ENCODE measurements at regions not wholly inside any gene's neighbourhood (a gene's known extent, or its start where the extent isn't known, plus 50 kb on each side); places are given as distances from the start of the nearest gene placed in this dataset.

DNA sequence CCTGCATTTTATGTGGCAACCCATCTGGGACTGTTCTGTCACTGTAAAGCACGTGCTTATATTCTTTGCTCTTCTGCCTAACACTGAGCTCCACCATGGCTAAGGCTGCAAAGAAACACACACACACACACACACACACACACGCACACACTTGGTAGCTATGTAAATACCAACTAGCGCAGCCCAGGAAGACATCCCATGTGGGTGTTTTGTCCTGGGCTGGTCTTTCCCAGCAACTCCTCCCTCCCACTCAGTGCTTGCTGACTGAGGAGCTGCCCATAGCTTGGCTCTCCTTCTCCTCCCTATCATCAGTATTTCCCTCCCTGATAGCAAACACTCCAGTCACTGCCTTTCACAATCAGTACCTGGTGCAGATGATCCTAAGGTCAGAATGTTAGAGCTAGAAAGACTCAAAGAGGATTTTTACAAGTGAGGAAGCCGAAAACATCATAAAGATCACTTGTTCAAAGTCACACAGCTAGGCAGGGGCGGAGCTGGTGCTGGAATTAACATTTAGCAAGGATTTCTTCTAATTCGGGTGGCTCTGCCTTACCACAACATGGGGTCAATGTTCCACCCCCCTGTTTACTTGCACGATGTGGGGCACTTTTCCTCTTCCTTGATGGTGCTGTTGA is 377.1 kb upstream of the TBL1XR1 start:
- Histone ChIP-seq H3K4me3 (replicated peaks in 1 of 3) (no peak overlapping the region), H3K27me3 (no peaks in the 10 kb centered on the region), H3K4me1 (peaks cover 4 to 36% of the 10 kb centered on the region in 2 donors), H3K27ac (no peak overlapping the region), H3K9me3 (no peaks in the 10 kb centered on the region), H3K36me3 (no peaks in the 10 kb centered on the region)
- WGBS, 2 donors: 83 to 84% methylated on average over 7 of the region's 7 CpGs
- intact Hi-C loops (cut with DNase I): no loop called here
- DNase-seq: peak in 1 of 2 donors; percentile 29
- TF ChIP-seq, protein P1, sequence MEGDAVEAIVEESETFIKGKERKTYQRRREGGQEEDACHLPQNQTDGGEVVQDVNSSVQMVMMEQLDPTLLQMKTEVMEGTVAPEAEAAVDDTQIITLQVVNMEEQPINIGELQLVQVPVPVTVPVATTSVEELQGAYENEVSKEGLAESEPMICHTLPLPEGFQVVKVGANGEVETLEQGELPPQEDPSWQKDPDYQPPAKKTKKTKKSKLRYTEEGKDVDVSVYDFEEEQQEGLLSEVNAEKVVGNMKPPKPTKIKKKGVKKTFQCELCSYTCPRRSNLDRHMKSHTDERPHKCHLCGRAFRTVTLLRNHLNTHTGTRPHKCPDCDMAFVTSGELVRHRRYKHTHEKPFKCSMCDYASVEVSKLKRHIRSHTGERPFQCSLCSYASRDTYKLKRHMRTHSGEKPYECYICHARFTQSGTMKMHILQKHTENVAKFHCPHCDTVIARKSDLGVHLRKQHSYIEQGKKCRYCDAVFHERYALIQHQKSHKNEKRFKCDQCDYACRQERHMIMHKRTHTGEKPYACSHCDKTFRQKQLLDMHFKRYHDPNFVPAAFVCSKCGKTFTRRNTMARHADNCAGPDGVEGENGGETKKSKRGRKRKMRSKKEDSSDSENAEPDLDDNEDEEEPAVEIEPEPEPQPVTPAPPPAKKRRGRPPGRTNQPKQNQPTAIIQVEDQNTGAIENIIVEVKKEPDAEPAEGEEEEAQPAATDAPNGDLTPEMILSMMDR (IDR thresholded peaks at IDR 0.05): no peak
- TF ChIP-seq POLR2A (IDR thresholded peaks at IDR 0.05): no peak

DNA sequence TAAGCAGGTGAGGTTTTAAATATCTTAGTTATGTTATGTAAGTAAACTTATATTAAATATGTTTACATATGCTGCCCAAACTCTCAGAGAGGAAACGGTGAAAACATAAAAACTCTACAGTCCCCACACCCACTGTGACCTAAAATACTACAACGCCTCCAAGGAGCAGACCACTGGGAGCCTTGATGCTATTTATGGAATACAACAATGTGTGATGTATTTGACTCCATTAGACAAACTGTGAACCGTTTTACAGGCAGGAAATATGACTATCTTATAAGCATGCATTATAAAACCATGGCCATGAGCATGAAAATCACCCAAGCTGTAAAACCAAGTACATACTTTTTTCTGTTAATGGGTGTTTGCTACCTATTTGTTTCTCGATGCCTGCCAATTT is 379.5 kb upstream of the TBL1XR1 start:
- 60 to 76% methylated on average over 4 of the region's 4 CpGs for WGBS, 2 donors
- intact Hi-C loops (cut with DNase I): no loop called here
- TF ChIP-seq, protein P1 (IDR thresholded peaks at IDR 0.05): no peak
- no peak for TF ChIP-seq POLR2A (IDR thresholded peaks at IDR 0.05)

DNA sequence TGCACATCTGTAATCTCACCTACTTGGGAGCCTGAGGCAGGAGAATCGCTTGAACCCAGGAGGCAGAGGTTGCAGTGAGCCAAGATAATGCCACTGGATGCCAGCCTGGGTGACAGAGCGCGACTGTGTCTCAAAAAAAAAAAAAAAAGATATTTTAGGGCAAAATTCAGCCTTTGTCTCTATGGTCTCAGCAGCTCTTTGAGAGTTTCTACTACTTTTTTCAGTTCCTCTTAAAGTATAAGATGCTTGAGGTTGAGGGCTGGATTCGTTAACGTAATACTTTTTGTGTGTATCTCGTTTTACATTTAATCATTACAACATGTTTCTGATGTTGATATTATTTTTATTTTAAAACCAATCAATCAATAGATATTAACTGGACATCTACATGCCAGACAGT is 381.2 kb upstream of the TBL1XR1 start:
- Histone ChIP-seq H3K9me3 (no peaks in the 10 kb centered on the region), H3K27ac (no peak overlapping the region), H3K4me1 (peaks cover 0 to 26% of the 10 kb centered on the region in 2 donors), H3K27me3 (no peaks in the 10 kb centered on the region), H3K36me3 (no peaks in the 10 kb centered on the region), H3K4me3 (replicated peaks in 1 of 3) (no peak overlapping the region)
- intact Hi-C loops (cut with DNase I): no loop called here
- TF ChIP-seq, protein P1 (IDR thresholded peaks at IDR 0.05): no peak
- TF ChIP-seq POLR2A (IDR thresholded peaks at IDR 0.05): no peak
- DNase-seq: no peak
- 75 to 83% methylated on average over 6 of the region's 6 CpGs for WGBS, 2 donors

More for the DNA sequence above, 379.5 kb upstream of the TBL1XR1 start:
- H3K27ac ChIP-seq: no peak overlapping the region
- H3K36me3 ChIP-seq: no peaks in the 10 kb centered on the region
- no peak for DNase-seq
- no peak overlapping the region for H3K4me3 ChIP-seq (replicated peaks in 1 of 3)
- peaks cover 4 to 34% of the 10 kb centered on the region in 2 donors for H3K4me1 ChIP-seq
- no peaks in the 10 kb centered on the region for H3K27me3 ChIP-seq
- no peaks in the 10 kb centered on the region for H3K9me3 ChIP-seq

DNA sequence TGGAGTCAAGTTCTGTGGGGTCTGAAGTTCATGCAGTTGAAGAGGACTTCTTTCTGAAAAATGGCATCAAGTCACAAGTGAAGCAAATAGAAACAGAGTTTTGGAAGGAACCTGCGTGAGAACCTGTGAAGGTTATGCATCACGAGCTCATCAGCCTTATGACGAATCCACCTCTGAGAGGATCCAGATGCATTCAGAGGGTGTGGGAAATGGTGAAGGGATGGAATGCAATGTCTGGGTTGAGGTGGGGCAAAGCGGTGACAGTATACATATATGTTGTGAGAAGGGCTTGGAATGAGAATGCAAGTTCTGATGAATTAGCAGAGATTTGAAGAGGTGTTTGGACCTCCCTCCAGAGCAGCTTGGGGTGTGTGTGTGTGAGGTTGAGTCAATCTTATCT is 382.1 kb upstream of the TBL1XR1 start:
- 94 to 97% methylated on average over 4 of the region's 4 CpGs for WGBS, 2 donors
- TF ChIP-seq, protein P1 (IDR thresholded peaks at IDR 0.05): no peak
- TF ChIP-seq POLR2A (IDR thresholded peaks at IDR 0.05): no peak

DNA sequence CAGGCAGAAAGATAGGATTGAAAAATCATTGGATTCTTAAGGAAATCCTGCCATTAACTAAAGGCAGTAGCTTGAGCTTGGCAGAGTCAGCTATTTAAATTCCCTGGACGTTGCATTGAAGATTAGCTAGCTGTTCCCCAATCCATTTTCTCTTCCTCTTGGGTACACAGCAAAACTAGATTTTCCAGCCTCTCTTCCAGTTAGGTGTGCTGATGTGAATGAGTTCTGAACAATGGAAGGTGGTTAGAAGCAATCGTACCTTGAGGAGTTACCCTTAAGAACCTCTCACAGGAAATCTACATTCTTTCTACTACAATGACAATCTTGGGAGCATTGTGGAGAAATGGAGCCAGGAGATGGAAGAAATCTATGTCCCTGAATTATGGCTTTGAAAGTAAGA is 383.2 kb upstream of the TBL1XR1 start:
- H3K9me3 ChIP-seq: no peaks in the 10 kb centered on the region
- TF ChIP-seq, protein P1 (IDR thresholded peaks at IDR 0.05): no peak
- TF ChIP-seq POLR2A (IDR thresholded peaks at IDR 0.05): no peak
- intact Hi-C loops (cut with DNase I): no loop called here
- peaks cover 0 to 15% of the 10 kb centered on the region in 2 donors for H3K4me1 ChIP-seq
- no peaks in the 10 kb centered on the region for H3K27me3 ChIP-seq
- H3K36me3 ChIP-seq: no peaks in the 10 kb centered on the region
- H3K27ac ChIP-seq: no peak overlapping the region
- no peak overlapping the region for H3K4me3 ChIP-seq (replicated peaks in 1 of 3)
- no peak for DNase-seq
- WGBS, 2 donors: 42 to 44% methylated on average over 2 of the region's 2 CpGs

More for the DNA sequence above, 382.1 kb upstream of the TBL1XR1 start:
- no peak for DNase-seq
- peaks cover 0 to 23% of the 10 kb centered on the region in 2 donors for H3K4me1 ChIP-seq
- H3K27me3 ChIP-seq: no peaks in the 10 kb centered on the region
- intact Hi-C loops (cut with DNase I): no loop called here
- H3K9me3 ChIP-seq: no peaks in the 10 kb centered on the region
- H3K4me3 ChIP-seq (replicated peaks in 1 of 3): no peak overlapping the region
- no peak overlapping the region for H3K27ac ChIP-seq
- no peaks in the 10 kb centered on the region for H3K36me3 ChIP-seq

Data from thyroid gland (tissue), 4 donors.